ENCODE measurements at regions not wholly inside any gene's neighbourhood (a gene's known extent, or its start where the extent isn't known, plus 50 kb on each side); places are given as distances from the start of the nearest gene placed in this dataset.

DNA sequence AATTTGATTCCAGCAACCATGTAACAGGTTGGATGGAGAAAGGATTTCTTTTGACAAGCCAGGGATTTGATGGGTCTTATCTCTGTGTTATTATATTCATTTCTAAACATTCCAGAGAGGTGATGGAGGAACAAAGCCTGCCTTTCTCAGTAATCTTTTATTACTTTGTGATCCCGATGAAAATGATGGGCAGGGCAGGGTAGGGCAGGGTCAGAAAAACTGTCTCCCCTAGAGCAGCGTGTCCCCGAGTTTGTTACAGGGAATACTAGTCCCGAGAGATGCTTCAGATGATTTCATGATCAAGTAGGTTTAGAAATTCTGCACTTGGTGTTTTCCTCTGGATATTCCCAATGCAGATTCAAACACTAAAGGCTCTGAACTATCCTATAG, 111.8 kb upstream of the RGMA start:
- H3K9me3 Mint-ChIP-seq, result peaks cover 10 to 21% of the 10 kb centered on the region in 2 donors
- H3K36me3 Mint-ChIP-seq, result no peaks in the 10 kb centered on the region
- H3K27ac Mint-ChIP-seq, result no peak overlapping the region
- ATAC-seq (replicated peaks), result no peak
- DNase-seq, result no peak
- no peak overlapping the region for H3K4me3 Mint-ChIP-seq
- H3K27me3 Mint-ChIP-seq, result peaks cover 6 to 13% of the 10 kb centered on the region in 2 donors
- H3K4me1 Mint-ChIP-seq, result no peaks in the 10 kb centered on the region

DNA sequence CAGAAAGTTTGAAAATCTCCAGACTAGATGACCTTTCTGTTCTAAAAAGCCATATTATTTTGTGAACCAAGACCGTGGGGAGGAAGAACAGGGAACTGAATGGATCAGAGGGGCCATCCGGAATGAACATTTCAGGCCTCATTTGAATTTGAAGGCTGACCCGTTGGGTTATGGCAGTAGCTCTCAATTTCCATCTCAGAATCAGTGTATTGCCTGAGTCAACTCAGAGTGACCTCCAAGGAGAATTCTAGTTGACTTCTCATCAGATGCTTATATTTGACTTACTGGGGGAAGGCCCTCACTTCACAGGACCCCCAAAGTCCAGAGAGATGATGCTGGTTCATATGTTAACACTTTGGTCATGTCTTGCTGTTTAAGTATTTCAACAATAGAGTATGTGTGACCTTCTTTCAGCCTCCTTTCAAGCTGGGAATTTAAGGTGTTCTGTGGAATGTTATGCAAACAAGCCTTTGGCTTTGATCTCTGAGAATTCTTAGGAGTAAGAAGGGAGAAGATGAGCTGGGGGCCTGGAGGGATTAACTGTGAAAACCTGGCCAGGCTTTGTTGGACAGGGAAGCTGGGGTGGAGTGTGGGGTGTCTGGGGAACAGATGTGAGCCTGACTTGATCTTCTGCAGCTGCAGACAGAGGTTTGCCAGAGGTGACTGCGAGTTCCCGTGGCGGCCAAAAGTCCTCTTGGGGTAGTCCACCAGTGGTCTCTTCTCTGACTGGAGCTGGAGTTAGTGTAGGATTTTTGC, 111.2 kb upstream of the RGMA start:
- H3K27ac Mint-ChIP-seq, result no peak overlapping the region
- peaks cover 6 to 13% of the 10 kb centered on the region in 2 donors for H3K27me3 Mint-ChIP-seq
- peaks cover 8 to 21% of the 10 kb centered on the region in 2 donors for H3K9me3 Mint-ChIP-seq
- H3K4me1 Mint-ChIP-seq, result no peaks in the 10 kb centered on the region
- no peaks in the 10 kb centered on the region for H3K36me3 Mint-ChIP-seq
- DNase-seq (no peak), ATAC-seq (replicated peaks) (no peak)
- no peak overlapping the region for H3K4me3 Mint-ChIP-seq

DNA sequence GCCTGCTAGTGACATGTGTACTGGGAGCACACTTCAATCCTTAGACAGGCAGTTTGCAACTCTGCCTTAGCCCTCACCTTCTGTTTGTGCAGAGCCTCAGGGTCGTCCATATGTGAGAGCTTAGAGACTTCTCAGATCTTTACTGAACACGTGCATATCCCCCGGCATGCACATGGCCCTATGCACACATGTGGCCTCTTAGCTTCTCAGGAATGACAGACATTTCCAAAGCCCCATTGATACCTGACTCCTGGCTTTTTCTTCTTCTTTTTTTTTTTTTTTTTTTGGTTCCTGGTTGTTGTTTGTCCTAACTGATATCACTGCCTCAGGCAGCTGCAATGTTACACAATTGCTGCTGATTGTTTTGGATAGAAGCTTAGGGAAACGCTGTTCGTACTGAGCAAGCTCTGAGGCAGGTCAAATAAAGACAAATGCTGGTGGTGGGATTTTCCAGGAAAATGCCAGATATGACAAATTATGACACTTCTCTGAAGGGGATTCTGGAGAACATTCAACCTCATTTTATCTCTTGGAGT, 107.2 kb upstream of the RGMA start:
- H3K27ac Mint-ChIP-seq, result no peak overlapping the region
- no peaks in the 10 kb centered on the region for H3K36me3 Mint-ChIP-seq
- DNase-seq (no peak), ATAC-seq (replicated peaks) (no peak)
- H3K4me3 Mint-ChIP-seq, result no peak overlapping the region
- H3K4me1 Mint-ChIP-seq, result no peaks in the 10 kb centered on the region
- peaks cover 7 to 12% of the 10 kb centered on the region in 2 donors for H3K9me3 Mint-ChIP-seq
- H3K27me3 Mint-ChIP-seq, result peaks cover 6 to 13% of the 10 kb centered on the region in 2 donors

DNA sequence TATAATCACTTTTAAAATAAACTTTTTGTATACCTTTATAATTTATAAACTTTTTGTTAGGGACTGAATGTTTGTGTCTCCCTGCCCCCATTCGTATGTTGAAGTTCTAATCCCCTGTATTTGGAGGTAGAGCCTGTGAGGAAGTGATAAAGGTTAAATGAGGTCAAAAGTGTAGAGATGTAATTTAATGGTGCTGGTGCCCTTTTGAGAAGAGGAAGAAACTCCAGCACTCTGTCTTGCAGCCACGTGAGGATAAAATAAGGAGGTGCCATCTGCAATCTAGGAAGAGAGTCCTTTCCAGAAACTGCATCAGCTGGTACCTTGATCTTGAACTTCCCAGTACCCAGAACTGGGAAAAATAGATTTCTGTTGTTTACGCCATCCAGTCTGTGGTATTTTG, 106.1 kb upstream of the RGMA start:
- no peak overlapping the region for H3K27ac Mint-ChIP-seq
- H3K36me3 Mint-ChIP-seq, result no peaks in the 10 kb centered on the region
- no peaks in the 10 kb centered on the region for H3K4me1 Mint-ChIP-seq
- ATAC-seq (replicated peaks) (peak in 1 of 2 donors; percentile 44), DNase-seq (no peak)
- peaks cover 7 to 12% of the 10 kb centered on the region in 2 donors for H3K9me3 Mint-ChIP-seq
- H3K4me3 Mint-ChIP-seq, result no peak overlapping the region
- H3K27me3 Mint-ChIP-seq, result peaks cover 10% of the 10 kb centered on the region in 2 donors

DNA sequence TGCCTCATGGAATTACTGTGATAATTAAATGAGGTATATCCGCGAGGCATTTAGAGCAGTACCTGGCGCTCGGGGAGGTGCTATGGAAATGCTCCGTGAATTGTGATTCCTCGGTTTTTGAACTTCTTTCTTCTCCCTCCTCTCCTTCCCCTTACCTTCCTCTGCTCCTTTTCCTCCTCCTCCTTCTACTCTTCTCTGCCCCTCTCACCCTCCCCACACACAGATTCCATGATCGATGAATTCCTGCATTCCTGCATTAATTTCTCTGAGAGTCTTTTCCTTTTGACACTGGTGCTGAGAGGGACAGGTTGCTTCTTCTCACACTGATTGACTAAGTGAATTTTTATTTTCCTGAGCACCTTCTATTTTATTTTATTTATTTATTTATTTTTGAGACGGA, 101.2 kb upstream of the RGMA start:
- no peaks in the 10 kb centered on the region for H3K9me3 Mint-ChIP-seq
- DNase-seq (no peak), ATAC-seq (replicated peaks) (no peak)
- H3K27me3 Mint-ChIP-seq, result peaks cover 3 to 6% of the 10 kb centered on the region in 2 donors
- H3K4me1 Mint-ChIP-seq, result no peaks in the 10 kb centered on the region
- no peak overlapping the region for H3K27ac Mint-ChIP-seq
- no peaks in the 10 kb centered on the region for H3K36me3 Mint-ChIP-seq
- H3K4me3 Mint-ChIP-seq, result no peak overlapping the region

DNA sequence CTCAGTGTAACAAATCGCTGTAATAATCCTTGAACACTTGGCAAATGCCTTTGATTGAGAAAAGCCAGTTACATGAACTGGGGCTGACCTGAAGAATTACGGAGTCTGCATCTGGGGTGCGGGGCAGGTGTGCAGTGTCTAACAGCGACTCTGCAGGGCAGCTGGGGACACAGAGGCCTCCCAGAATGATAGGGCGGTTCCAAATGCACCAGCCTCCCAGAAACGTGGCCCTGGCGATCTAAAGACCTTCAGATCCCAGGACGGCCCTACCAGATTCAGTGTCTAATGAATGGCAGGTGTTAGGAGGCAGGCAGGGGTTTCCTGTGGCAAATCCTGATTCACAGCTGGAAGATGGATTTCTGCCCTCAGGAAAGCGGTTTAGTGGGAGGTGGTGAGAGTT, 100.5 kb upstream of the RGMA start:
- no peak overlapping the region for H3K4me3 Mint-ChIP-seq
- no peak overlapping the region for H3K27ac Mint-ChIP-seq

DNA sequence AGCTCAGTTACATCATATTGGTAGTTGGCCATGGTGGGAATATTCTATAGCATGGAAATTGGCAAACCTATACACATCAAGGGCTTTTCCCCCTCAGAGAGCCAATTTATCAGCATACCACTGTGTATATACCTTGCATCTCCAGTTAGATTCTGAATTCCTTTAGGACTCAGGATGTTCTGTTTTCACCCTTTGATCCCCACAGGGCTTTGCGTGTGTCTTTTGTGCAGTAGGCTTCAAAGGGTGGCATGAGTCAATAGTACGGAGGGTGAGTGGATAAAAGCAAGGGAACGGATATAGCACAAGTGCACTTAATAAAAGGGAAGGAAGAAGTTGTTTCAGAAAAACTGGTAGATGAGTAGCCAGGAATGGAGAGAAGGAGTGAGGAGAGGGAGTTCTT, 99.2 kb upstream of the RGMA start:
- Mint-ChIP-seq H3K27me3 (peaks cover 3 to 6% of the 10 kb centered on the region in 2 donors), H3K4me1 (no peaks in the 10 kb centered on the region)

More for the DNA sequence above, 100.5 kb upstream of the RGMA start:
- no peak for DNase-seq
- H3K4me1 Mint-ChIP-seq, result no peaks in the 10 kb centered on the region
- no peak for ATAC-seq (replicated peaks)
- H3K27me3 Mint-ChIP-seq, result peaks cover 3 to 6% of the 10 kb centered on the region in 2 donors
- H3K36me3 Mint-ChIP-seq, result no peaks in the 10 kb centered on the region
- H3K9me3 Mint-ChIP-seq, result no peaks in the 10 kb centered on the region

DNA sequence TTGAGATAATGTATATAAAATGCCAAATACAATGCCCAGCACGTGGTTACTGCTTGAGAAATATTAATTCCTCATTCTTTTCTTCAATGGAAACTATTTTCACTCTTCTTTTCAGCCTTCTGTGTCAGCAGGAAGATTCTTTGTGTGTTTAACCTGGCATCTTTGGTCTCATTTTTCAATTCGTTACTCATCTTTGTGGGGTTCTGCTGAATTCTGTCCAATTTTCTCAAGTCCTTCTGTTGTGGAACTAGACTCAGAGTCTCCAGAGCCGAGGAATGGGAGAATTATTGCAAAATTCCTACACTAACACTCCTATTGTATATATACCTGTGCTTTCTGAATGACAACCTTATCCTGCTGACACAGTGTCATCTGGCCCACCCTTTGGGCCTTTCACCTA, 96.8 kb upstream of the RGMA start:
- H3K4me1 Mint-ChIP-seq, result no peaks in the 10 kb centered on the region
- H3K4me3 Mint-ChIP-seq, result no peak overlapping the region

More for the DNA sequence above, 99.2 kb upstream of the RGMA start:
- ATAC-seq (replicated peaks) (no peak), DNase-seq (no peak)
- Mint-ChIP-seq H3K9me3 (no peaks in the 10 kb centered on the region), H3K36me3 (no peaks in the 10 kb centered on the region), H3K4me3 (no peak overlapping the region), H3K27ac (no peak overlapping the region)

DNA sequence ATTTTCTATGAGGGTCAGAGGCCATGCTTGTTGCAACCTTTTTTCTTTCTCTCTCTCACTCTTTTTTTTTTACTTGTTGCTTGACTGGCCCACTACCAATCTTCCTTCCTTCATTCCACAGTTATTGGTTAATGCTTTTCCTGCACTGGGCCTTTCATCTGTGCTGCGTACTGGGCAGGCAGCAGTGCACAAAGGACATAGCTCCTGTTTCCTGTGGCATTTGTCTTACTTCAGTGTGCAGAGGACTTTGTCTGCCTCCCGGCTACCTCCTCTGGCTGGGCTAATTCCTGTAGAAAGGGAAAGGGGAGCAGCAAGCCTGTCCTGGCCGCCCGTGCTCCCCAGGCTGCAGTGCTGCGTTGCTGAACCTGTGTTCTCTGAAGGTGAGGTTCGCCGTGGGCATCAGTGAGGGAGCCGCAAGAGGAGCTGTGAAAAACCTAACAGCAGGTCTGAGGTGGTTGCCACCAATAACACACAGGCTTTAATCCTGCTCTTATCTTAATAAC, 93.7 kb upstream of the RGMA start:
- H3K9me3 Mint-ChIP-seq, result no peaks in the 10 kb centered on the region
- no peaks in the 10 kb centered on the region for H3K36me3 Mint-ChIP-seq
- no peak for ATAC-seq (replicated peaks)
- H3K27ac Mint-ChIP-seq, result no peak overlapping the region
- H3K4me1 Mint-ChIP-seq, result no peaks in the 10 kb centered on the region
- no peaks in the 10 kb centered on the region for H3K27me3 Mint-ChIP-seq
- no peak for DNase-seq
- no peak overlapping the region for H3K4me3 Mint-ChIP-seq

More for the DNA sequence above, 96.8 kb upstream of the RGMA start:
- DNase-seq, result no peak
- Mint-ChIP-seq H3K27ac (no peak overlapping the region), H3K9me3 (no peaks in the 10 kb centered on the region), H3K27me3 (peaks cover 3 to 6% of the 10 kb centered on the region in 2 donors), H3K36me3 (no peaks in the 10 kb centered on the region)
- no peak for ATAC-seq (replicated peaks)

DNA sequence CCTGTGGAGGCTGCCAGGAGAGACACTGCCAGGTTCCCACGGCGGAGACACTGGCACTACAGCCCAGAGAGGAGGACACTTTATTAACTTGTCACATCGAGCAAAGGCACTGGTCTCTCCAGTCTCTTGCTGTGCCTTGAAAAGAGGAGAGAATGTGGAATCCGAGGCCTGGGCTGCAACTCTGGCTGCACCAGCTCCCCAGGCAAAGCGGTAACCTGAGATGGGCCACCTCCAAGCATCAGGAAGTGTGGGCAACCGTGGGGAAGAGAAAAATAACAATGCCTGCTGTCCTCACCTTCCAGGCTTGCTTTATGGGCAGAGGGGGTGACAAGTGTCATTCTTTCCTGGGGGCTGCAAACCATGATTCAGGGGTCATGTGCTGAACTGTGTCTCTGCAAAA, 91.6 kb upstream of the RGMA start:
- no peaks in the 10 kb centered on the region for H3K4me1 Mint-ChIP-seq
- no peak overlapping the region for H3K27ac Mint-ChIP-seq
- H3K36me3 Mint-ChIP-seq, result no peaks in the 10 kb centered on the region

DNA sequence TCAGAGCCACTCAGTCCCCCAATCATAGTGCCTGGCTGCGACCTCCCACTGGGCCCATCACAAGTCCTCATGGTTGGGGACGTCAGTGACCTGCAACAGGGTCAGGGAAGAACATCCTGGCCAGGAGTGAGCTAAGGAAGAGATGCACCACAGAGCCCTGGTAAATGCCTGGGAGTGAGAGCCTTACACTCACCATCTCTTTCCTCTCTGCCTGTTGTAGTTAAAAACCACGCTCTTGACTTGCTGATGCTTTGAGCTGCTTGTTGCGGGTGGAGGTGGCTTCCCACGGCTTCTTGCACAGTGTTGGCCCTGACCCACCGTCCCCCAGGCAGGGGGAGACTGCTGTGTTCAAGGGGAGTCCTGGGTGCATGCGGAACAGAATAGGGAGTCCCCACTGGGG, 91.1 kb upstream of the RGMA start:
- no peaks in the 10 kb centered on the region for H3K4me1 Mint-ChIP-seq
- H3K4me3 Mint-ChIP-seq, result no peak overlapping the region
- DNase-seq (no peak), ATAC-seq (replicated peaks) (no peak)
- no peaks in the 10 kb centered on the region for H3K9me3 Mint-ChIP-seq
- no peaks in the 10 kb centered on the region for H3K36me3 Mint-ChIP-seq
- H3K27me3 Mint-ChIP-seq, result peaks cover 10 to 12% of the 10 kb centered on the region in 2 donors
- no peak overlapping the region for H3K27ac Mint-ChIP-seq

More for the DNA sequence above, 91.6 kb upstream of the RGMA start:
- H3K9me3 Mint-ChIP-seq, result no peaks in the 10 kb centered on the region
- peak overlapping the region in 1 of 2 donors; percentile 37 for H3K4me3 Mint-ChIP-seq
- ATAC-seq (replicated peaks) (no peak), DNase-seq (no peak)
- peaks cover 5 to 7% of the 10 kb centered on the region in 2 donors for H3K27me3 Mint-ChIP-seq

DNA sequence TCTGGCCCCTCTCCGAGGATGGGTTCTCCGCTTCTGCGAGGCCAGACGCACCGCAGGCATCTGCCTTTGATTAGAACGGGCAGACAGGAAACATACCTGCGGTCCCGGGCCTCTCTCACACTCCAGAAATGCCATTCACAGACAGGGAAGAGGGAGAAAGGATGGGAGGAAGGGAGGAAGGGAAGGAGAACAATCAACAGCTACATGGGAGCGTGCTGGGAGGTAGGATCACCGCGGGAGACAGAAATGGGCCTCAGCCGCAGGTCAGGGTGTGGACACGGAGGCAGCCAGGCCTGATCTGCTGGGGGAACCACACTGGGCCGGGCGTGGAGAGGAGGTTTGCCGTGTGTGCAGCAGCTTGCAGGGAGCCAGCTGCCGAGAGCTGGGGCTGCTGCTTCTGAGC, 90.7 kb upstream of the RGMA start:
- H3K36me3 Mint-ChIP-seq, result no peaks in the 10 kb centered on the region
- H3K4me3 Mint-ChIP-seq, result no peak overlapping the region
- peaks cover 13 to 15% of the 10 kb centered on the region in 2 donors for H3K27me3 Mint-ChIP-seq
- no peak overlapping the region for H3K27ac Mint-ChIP-seq
- no peak for DNase-seq
- ATAC-seq (replicated peaks), result no peak
- no peaks in the 10 kb centered on the region for H3K4me1 Mint-ChIP-seq
- H3K9me3 Mint-ChIP-seq, result no peaks in the 10 kb centered on the region

DNA sequence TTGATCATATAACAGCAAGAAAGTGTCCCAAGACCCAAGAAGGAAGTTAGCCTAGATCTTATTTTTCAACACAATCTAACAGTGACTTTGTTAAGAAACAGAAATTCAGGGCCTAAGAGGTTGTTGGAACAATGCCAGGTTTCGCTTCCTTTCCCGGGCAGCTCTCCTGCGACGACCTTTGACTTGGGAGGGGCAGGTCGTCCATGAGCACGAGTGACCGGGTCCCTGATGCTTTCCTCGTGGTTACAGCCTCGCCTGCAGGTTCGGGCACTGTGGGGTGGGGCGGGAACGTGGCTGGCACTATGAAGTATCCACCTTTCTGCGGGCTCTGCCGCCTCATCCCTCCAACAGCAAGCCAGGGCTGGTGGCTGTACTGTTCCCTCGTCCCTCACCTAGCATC, 90.1 kb upstream of the RGMA start:
- DNase-seq (peak; percentile 2), ATAC-seq (replicated peaks) (peak; percentile 23 to 48)
- Mint-ChIP-seq H3K4me3 (no peak overlapping the region), H3K27me3 (peaks cover 17 to 20% of the 10 kb centered on the region in 2 donors), H3K4me1 (no peaks in the 10 kb centered on the region), H3K9me3 (peaks cover 0 to 3% of the 10 kb centered on the region in 2 donors), H3K27ac (no peak overlapping the region), H3K36me3 (no peaks in the 10 kb centered on the region)

DNA sequence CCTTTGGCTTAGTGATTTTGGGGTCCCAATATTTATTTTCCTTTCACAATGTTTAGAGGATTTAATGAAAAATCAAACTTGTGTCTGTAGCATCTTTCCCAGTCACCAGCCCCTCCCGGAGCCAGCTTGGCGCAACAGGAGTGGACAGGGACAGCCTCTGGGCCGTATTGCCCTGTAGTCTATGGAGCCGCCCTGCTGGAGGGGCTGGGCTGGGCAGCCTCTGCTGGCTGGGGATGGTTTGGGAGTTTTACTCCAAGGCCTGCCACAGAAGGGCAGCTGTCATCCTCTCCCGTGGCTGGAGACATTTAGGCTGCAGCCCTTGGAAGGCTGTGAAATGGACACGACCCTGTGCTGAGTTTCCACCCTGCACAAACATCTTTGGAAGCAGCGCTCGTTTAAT, 89.4 kb upstream of the RGMA start:
- DNase-seq (no peak), ATAC-seq (replicated peaks) (no peak)
- Mint-ChIP-seq H3K27ac (no peak overlapping the region), H3K36me3 (no peaks in the 10 kb centered on the region), H3K4me1 (no peaks in the 10 kb centered on the region), H3K9me3 (peaks cover 0 to 3% of the 10 kb centered on the region in 2 donors), H3K4me3 (no peak overlapping the region), H3K27me3 (peaks cover 17 to 20% of the 10 kb centered on the region in 2 donors)

DNA sequence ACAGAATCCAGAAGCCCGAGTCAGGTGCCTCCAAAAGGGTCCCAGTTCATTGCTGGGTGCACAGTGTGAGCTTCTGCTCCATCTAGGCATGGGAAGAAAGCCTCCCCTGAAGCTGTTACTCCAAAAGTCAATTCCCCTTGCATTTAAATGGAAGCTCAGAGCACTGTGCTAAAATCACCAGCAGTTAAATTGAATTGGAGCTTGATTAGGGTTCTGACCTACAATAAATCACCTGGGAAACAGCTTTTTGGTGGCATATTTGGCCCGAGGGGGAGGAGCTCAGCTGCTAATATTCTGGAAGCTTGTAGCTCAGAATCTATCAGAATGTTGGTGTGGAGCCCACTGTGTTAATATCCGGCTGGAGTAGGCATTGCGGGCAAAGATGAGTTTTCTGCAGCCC, 87.1 kb upstream of the RGMA start:
- Mint-ChIP-seq H3K4me1 (no peaks in the 10 kb centered on the region), H3K27me3 (peaks cover 21 to 26% of the 10 kb centered on the region in 2 donors), H3K4me3 (no peak overlapping the region), H3K27ac (no peak overlapping the region), H3K9me3 (peaks cover 0 to 4% of the 10 kb centered on the region in 2 donors), H3K36me3 (no peaks in the 10 kb centered on the region)
- ATAC-seq (replicated peaks) (no peak), DNase-seq (no peak)

Measured in stimulated activated naive B cell treated with anti-CD40 and anti-IgM and Interleukin-4, amounts not matched to agents 10 μg/mL and 1 μg/mL and 100 μg/mL, for 72 hours (primary cell).